ENCODE measurements at regions not wholly inside any gene's neighbourhood (a gene's known extent, or its start where the extent isn't known, plus 50 kb on each side); places are given as distances from the start of the nearest gene placed in this dataset.

DNA sequence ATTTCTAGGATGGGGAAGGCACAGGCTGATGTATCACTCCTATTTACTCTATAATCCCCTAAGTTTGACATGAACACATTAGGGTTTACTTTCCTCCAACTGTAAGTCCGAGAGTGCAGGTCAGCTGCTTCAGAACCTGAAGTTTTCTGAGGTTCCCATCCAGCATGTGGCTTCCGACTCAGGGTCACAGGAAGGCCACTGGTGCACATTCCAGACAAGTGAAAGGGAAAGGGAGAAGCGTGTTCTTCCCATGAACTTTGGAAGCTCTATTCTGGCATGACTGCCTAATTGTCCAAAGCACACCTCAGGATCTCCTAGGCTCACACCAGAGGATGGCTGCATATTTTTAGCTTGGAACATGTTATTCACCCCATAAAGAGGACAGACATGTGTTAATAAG, 602.6 kb downstream of the SEMA5A start:
- DNase-seq, result peak; percentile 13

DNA sequence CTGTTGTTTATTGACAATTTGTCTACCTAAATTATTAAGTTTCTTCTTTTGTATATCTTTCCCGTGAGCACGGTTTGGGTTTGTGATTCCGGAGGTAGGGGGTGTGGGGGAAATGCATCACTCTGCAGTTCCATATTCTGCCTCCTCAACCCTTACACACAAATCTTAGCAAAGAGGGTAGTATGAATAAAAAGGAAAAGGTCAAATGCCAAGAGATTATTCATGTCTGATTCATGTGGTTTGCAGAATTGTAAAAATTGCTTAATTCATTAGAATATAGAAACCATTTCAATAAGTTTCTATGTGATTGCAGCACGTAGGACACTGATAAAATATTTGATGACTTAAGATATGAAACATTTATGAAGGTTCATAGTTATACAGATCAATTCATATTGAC, 601.9 kb downstream of the SEMA5A start:
- no peak for DNase-seq

DNA sequence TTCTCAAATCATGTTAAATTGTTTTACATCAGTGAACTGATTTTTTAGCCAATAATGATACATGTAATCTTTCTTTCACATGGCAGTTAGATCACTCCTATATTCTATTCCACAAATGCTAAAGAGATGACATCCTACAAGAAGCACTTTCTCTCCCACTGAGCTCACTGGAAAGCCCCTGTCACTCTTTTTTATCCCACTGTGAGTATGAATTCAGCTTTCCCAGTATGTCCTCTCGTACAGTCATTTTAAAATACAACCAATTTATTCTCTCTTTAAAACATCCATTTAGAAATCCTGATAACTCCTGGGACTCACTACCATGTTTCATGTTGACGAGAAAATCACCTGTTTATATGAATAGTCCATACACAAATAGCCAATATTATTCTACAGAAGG, 599.9 kb downstream of the SEMA5A start:
- DNase-seq, result no peak

DNA sequence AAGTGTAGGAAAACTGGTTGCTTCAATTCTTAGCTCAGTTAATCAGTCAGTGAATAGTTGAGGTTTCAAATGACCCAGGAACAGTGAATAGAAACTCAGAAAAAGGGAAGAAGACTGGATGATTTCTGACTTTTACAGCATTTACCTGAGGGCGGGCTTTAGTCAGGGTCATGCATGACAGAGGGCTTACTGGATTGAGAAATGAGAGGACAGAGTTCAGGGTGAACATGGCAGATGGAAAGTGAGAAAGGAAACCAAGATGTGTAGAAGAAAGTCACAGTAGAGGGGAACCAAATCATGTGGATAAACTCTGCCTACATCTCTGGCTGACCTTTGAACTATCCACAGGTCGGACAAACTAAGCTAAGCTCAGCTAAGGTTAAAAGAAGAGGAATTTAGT, 596.0 kb downstream of the SEMA5A start:
- DNase-seq, result no peak

DNA sequence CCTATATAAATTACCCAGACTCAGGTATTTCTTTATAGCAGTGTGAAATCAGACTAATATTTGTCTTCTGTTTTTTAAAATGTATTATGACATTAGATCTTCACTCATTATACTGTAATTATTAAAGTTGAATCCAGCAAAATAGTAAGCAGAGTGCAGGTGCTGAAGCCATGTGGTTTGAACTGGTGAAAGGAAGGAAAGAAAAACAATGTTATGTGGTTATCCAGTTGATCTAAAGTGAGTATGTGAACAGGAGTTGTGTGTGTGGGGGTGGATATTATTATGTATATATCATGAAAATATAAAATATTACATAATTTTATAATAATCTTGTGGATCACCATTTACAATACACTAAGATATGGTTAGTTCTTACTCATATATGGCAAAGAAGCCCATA, 593.7 kb downstream of the SEMA5A start:
- no peak for DNase-seq

DNA sequence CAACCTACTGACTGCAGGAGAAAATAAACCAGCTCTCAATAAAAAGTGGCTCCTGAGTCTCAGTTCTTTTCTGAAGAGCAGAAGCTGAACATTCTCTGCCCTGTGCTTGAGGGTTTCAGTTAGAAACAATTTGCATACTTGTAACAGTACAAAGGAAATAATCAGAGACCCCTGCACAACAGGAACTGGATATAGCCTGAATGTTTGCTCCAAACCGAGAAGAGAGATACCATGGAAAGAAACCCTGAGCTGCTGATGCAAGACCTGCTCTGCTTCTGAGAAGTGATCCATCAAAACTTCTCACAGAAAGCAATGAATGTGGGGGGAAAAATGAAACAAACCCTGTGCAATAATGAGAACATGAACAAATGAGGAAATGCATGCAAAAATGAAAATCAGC, 592.9 kb downstream of the SEMA5A start:
- DNase-seq, result no peak

DNA sequence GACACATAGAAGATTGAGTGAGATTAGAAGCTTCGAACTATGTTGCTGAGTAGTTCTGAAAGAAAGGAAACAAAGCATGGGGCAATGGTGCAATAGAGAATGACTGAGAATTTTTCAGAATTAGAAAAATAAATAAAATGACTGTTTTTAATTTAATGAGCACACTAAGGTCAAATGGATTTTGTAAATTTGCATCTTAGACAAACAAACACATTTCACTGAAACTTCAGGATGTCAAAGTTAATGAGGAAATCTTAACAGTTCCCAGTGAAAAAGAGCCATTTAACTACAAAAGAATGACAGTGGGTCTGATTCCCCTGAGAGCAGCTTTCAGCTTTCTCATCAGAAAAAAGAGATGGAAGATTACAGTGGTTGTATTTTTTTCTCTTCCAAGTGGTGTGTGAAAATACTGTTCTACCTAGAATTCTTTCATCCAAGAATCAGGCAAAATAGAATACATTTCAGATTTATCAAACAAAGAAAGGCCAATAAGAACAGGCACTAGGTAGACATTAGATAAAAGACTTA, 591.9 kb downstream of the SEMA5A start:
- DNase-seq, result no peak

DNA sequence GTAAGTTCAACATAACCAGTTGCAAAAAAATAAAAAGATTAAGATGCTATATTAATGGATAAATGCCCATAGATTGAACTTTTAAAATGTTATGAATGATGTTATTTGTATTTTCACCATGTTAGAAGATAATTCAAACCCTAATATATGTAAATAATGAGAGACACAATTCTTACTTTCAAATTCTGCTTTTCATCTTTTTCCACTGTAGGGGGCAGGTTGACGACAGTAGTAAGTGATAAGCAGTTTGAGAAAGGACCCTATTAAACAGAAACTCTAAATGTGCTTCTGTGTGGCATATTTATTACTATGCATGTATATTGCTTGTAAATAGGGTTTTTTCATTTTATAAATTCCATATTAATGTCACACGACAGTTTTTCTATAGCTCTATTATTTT, 591.1 kb downstream of the SEMA5A start:
- peak; percentile 10 for DNase-seq

DNA sequence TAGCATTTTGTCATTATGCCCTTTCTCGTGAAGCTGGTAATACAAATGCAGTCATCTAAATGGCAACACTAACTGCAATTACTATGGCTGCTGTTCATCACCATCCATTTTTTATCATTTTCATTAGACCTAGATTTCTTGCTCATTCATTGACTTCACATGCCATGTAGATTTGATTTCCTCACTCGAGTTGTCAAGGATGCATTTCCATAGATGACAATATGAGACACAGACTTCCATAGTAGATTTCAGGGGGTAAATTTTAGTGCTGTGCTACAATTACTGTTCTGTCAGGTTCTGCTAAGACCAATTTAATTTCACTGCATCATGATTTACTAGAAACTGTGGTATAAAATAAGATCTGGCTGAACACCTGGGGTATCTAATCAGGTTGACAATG, 589.2 kb downstream of the SEMA5A start:
- no peak for DNase-seq

DNA sequence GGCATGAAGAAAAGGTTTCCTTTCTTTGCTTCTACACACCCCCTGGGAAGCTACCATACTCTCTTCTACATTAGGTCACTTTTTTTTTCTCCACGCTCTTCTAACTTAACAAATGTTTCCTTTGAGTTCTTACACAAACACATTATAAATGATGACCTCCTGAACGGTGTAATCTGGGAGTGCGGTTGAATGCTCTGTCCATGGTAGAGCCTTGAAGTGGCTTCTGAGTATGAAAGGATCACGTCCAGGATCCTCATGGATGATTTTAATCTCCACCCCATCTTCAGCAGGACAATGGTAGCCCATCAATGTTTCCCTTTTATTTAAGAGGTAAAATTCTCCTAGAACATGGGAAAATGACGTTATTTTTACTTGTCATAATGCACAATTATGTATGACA, 587.3 kb downstream of the SEMA5A start:
- DNase-seq, result no peak

DNA sequence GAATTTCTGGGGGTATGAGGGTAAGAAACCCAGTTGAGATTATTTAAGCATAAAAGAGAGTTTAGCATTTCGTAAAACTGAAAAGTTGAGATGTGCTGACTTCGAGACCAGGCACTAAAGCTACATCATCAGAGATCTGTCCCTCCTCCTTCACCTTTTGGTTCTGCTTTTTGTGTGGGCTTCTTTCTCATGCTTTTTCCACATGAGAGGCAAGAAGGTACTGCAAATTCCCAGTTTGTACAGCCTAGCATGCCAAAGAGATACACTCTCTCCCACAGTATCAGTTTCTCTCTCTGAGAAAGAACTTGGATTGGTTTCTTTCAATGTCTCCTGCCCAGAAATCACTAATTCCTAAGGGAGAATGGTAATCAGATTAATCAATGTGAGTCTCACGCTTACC, 584.7 kb downstream of the SEMA5A start:
- no peak for DNase-seq

DNA sequence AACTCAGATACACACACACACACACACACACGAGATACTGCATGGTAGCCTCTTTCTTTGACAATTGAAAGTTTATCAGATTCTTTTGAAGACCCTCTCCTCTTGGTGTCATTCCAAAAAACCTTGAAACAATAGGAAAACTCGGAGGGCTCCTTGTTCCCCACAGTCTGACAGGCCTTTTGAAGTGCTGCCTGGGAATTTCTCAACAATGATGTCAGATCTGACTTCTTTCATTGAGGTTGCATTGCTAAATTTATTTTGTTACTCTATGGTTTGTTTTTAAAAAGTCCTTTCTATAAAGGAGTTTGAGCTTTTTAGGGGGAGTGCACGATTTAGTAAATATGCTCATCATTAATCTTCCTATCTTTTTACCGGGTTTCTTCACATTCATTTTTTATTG, 583.9 kb downstream of the SEMA5A start:
- no peak for DNase-seq

DNA sequence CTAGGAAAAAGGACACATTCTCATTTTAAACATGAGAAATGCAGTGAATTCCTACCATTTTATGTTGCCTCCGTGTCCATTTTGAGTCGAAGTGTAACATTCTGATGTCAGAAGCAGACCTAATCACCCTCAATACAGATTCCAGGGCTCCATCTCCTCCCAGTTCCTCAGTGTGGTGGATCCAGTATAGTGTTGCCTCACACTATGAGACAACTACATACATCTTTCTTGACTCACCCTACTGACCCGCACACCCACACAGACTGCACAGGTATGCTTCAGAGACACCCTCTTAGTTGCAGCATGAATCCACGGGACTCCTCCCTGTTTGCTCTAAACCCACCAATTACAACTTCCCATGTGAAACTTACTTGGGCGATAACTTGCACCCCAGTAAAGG, 564.9 kb downstream of the SEMA5A start:
- no peak for DNase-seq

DNA sequence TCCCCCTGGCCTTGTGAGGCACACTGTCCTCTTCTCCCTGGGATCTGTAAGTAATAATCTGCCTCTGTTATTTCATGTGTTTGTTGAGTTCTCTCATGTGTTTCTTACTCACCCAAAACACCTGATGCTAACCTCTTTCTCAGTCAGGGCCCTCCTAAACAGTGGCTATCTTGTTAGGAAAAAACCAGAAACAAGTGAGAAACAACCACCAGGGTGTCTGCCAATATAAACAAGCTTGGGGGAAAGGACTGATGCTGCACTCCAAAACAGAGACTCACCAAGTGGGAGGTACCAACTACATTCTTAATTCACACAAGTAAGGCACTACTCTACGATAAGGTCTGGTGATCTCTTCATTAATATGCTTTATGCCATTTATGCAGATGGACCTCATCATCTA, 564.4 kb downstream of the SEMA5A start:
- DNase-seq, result peak; percentile 6

DNA sequence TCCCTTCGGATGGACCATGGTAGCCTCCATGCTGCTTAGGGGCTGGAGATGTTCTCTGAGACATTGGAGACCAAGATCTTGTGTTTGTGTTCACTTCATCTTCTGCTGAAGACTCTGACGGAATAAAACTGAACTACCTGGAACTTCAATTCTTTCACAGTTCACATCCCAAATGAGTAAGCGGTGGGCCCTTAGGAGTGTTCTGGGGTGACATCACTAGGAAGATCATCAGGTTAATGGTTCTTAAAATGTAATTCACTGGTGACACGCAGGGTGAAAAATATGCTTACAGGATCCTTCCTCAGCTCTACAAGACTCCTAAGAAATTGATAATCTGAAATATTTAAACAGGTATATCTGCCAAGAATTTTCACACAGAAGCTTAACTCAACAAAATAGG, 561.5 kb downstream of the SEMA5A start:
- no peak for DNase-seq
